ENCODE measurements at regions not wholly inside any gene's neighbourhood (a gene's known extent, or its start where the extent isn't known, plus 50 kb on each side); places are given as distances from the start of the nearest gene placed in this dataset.

DNA sequence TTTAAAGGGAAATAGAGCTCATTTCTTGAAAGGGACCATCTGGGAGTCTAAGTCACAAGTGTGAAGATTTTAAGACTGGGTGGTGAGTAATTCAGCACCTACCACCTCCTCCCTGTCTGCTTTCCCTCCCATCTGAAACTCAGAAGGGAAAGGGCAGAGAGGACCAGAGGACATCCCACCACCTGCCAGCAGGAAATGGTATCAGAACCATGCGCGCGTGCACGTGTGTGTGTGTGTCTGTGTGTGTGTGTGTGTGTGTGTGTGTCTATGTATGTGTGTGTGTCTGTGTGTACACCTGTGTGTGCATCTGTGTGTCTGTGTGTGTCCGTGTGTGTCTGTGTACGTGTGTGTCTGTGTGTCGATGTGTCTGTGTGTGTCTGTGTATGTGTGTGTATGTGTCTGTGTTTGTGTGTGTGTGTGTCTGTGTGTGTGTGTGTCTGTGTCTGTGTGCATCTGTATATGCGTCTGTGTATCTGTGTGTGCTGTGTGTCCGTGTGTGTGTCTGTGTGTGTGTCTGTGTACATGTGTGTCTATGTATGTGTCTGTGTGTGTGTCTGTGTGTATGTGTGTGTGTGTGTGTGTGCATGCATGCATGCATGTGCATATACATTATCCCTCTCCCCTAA lies 76.8 kb downstream of the ZFP36L2 start:
- no peak for TF ChIP-seq POLR2A (IDR thresholded peaks at IDR 0.05; ENCODE audit: extremely low read depth, insufficient read length)
- TF ChIP-seq, protein P1, sequence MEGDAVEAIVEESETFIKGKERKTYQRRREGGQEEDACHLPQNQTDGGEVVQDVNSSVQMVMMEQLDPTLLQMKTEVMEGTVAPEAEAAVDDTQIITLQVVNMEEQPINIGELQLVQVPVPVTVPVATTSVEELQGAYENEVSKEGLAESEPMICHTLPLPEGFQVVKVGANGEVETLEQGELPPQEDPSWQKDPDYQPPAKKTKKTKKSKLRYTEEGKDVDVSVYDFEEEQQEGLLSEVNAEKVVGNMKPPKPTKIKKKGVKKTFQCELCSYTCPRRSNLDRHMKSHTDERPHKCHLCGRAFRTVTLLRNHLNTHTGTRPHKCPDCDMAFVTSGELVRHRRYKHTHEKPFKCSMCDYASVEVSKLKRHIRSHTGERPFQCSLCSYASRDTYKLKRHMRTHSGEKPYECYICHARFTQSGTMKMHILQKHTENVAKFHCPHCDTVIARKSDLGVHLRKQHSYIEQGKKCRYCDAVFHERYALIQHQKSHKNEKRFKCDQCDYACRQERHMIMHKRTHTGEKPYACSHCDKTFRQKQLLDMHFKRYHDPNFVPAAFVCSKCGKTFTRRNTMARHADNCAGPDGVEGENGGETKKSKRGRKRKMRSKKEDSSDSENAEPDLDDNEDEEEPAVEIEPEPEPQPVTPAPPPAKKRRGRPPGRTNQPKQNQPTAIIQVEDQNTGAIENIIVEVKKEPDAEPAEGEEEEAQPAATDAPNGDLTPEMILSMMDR (IDR thresholded peaks at IDR 0.05; ENCODE audit: low read depth, low read length) = no peak
- TF ChIP-seq, protein P2, sequence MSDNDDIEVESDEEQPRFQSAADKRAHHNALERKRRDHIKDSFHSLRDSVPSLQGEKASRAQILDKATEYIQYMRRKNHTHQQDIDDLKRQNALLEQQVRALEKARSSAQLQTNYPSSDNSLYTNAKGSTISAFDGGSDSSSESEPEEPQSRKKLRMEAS (IDR thresholded peaks at IDR 0.05; ENCODE audit: low read depth, low read length) = no peak
